Neuronal stem cell (in vitro differentiated cells): ENCODE measurements at regions not wholly inside any gene's neighbourhood (a gene's known extent, or its start where the extent isn't known, plus 50 kb on each side); places are given as distances from the start of the nearest gene placed in this dataset.
"Not testable (repeated sequence)": the region's sequence is repeated elsewhere in the genome, so short reads cannot be mapped to it uniquely, and the experiment has no call there.

Source experiments
- DNase-seq: peaks from one replicate; pipeline ENCODE4 v3.0.0-alpha.2; 2013; ENCODE audit warnings: low spot score
- H2AFZ ChIP-seq: one replicate; pipeline ENCODE4 v1.6.1; 2013; ENCODE audit warnings: mild to moderate bottlenecking, low read length, inconsistent platforms
- H2AK5ac ChIP-seq: 2 replicates; pipeline ENCODE4 v1.6.1; 2013; ENCODE audit warnings: low read depth, mild to moderate bottlenecking, inconsistent platforms, low read length, moderate library complexity, mixed read lengths
- H2BK120ac ChIP-seq: 2 replicates; pipeline ENCODE4 v1.6.1; 2013; ENCODE audit warnings: low read depth, mild to moderate bottlenecking, inconsistent platforms, low read length, moderate library complexity, mixed read lengths
- H2BK12ac ChIP-seq: one replicate; pipeline ENCODE4 v1.6.1; 2013; ENCODE audit warnings: low read length, inconsistent platforms
- H2BK15ac ChIP-seq: 2 replicates; pipeline ENCODE4 v1.6.1; 2013; ENCODE audit warnings: mild to moderate bottlenecking, low read length, inconsistent platforms, mixed read lengths
- H2BK5ac ChIP-seq: one replicate; pipeline ENCODE4 v1.6.1; 2013; ENCODE audit warnings: inconsistent platforms, mild to moderate bottlenecking, low read length, moderate library complexity
- H3K14ac ChIP-seq: one replicate; pipeline ENCODE4 v1.6.1; 2013; ENCODE audit warnings: low read length, inconsistent platforms
- H3K18ac ChIP-seq: 2 replicates; pipeline ENCODE4 v1.6.1; 2013; ENCODE audit warnings: low read length, inconsistent platforms
- H3K23ac ChIP-seq: 2 replicates; pipeline ENCODE4 v1.6.1; 2013; ENCODE audit warnings: low read depth, mild to moderate bottlenecking, mixed read lengths, low read length, inconsistent platforms; ENCODE audit not compliant: poor library complexity
- H3K27ac ChIP-seq: replicated peaks from 3 replicates; pipeline ENCODE4 v1.5.1; 2013; ENCODE audit warnings: low read length, inconsistent platforms
- H3K27me3 ChIP-seq, 3 experiments: 2 replicates each; pipeline ENCODE4 v1.6.1; 2013; ENCODE audit warnings: low read length in 3 of 3, mild to moderate bottlenecking in 2 of 3, inconsistent platforms in 1 of 3, low read depth in 1 of 3, mixed read lengths in 1 of 3, moderate library complexity in 1 of 3; ENCODE audit not compliant: control insufficient read depth in 3 of 3, insufficient read depth in 3 of 3
- H3K36me3 ChIP-seq, 2 donors: replicated peaks in 1 of 2; 2 replicates each; pipeline ENCODE4 v1.6.1; 2013; ENCODE audit warnings: low read length in 2 of 2; ENCODE audit not compliant: control insufficient read depth in 2 of 2, insufficient read depth in 2 of 2
- H3K4ac ChIP-seq: 2 replicates; pipeline ENCODE4 v1.6.1; 2013; ENCODE audit warnings: inconsistent platforms, mild to moderate bottlenecking, low read length, moderate library complexity
- H3K4me1 ChIP-seq, 2 donors: 1 replicate in 1 of 2; 2 replicates in 1 of 2; pipeline ENCODE4 v1.6.1; 2013; ENCODE audit warnings: low read length in 2 of 2, low read depth in 1 of 2; ENCODE audit not compliant: control insufficient read depth in 2 of 2, insufficient read depth in 1 of 2
- H3K4me2 ChIP-seq: one replicate; pipeline ENCODE4 v1.6.1; 2013; ENCODE audit warnings: mild to moderate bottlenecking, low read length, inconsistent platforms; ENCODE audit not compliant: insufficient read depth, poor library complexity, severe bottlenecking
- H3K4me3 ChIP-seq, 2 donors: 2 replicates each; pipeline ENCODE4 v1.5.1; 2013; ENCODE audit warnings: low read length in 2 of 2, mild to moderate bottlenecking in 2 of 2, inconsistent platforms in 1 of 2, moderate library complexity in 1 of 2
- H3K79me1 ChIP-seq: one replicate; pipeline ENCODE4 v1.6.1; 2013; ENCODE audit warnings: low read depth, mild to moderate bottlenecking, inconsistent platforms, low read length, moderate library complexity
- H3K9ac ChIP-seq: one replicate; pipeline ENCODE4 v1.6.1; 2013; ENCODE audit warnings: mild to moderate bottlenecking, low read depth, low read length, inconsistent platforms; ENCODE audit not compliant: poor library complexity
- H3K9me3 ChIP-seq, 2 donors: replicated peaks in 1 of 2; 2 replicates each; pipeline versions ENCODE3 to v1.6.1; 2013; ENCODE audit warnings: low read length in 2 of 2, mild to moderate bottlenecking in 2 of 2, inconsistent platforms in 1 of 2, low read depth in 1 of 2, mixed read lengths in 1 of 2, moderate library complexity in 1 of 2; ENCODE audit not compliant: control insufficient read depth in 2 of 2, insufficient read depth in 1 of 2
- H4K8ac ChIP-seq: one replicate; pipeline ENCODE4 v1.6.1; 2013; ENCODE audit warnings: low read depth, mild to moderate bottlenecking, inconsistent platforms, low read length, moderate library complexity
- H4K91ac ChIP-seq: one replicate; pipeline ENCODE4 v1.6.1; 2013; ENCODE audit warnings: low read length, low read depth, mild to moderate bottlenecking, inconsistent platforms; ENCODE audit not compliant: poor library complexity
- WGBS, 2 donors: extraction: QIAGEN DNeasy Blood & Tissue Kit; methylation state at CpG; one replicate each; pipeline ENCODE4 v1.1.7; 2013; ENCODE audit warnings: missing lambda C conversion rate in 2 of 2, mixed read lengths in 1 of 2; ENCODE audit not compliant: insufficient read length in 2 of 2, insufficient replicate concordance in 1 of 2; ENCODE audit errors: extremely low coverage in 2 of 2; 5-methylcytosine and 5-hydroxymethylcytosine counted together

GRCh38 chr12:38120438-38120837 lies 196.1 kb upstream of the ALG10B start:
- Histone ChIP-seq H3K4ac (no peak overlapping the region), H4K8ac (no peak overlapping the region), H2BK5ac (no peak overlapping the region), H3K4me2 (no peak overlapping the region), H3K14ac (no peak overlapping the region), H3K27me3 (no peaks in the 10 kb centered on the region), H4K91ac (no peak overlapping the region), H3K27ac (no peak overlapping the region), H3K36me3 (no peaks in the 10 kb centered on the region), H2BK120ac (no peak overlapping the region), H2BK12ac (no peak overlapping the region), H3K9ac (no peak overlapping the region), H3K18ac (no peak overlapping the region), H2AK5ac (no peak overlapping the region), H3K4me1 (no peaks in the 10 kb centered on the region), H2BK15ac (no peak overlapping the region), H3K9me3 (peaks cover 0 to 20% of the 10 kb centered on the region in 2 donors), H2AFZ (no peak overlapping the region), H3K4me3 (no peak overlapping the region), H3K23ac (no peak overlapping the region), H3K79me1 (no peaks in the 10 kb centered on the region)
- WGBS, 2 donors: no CpG with 5 or more reads among the region's 5 CpGs
- DNase-seq: no peak

DNA sequence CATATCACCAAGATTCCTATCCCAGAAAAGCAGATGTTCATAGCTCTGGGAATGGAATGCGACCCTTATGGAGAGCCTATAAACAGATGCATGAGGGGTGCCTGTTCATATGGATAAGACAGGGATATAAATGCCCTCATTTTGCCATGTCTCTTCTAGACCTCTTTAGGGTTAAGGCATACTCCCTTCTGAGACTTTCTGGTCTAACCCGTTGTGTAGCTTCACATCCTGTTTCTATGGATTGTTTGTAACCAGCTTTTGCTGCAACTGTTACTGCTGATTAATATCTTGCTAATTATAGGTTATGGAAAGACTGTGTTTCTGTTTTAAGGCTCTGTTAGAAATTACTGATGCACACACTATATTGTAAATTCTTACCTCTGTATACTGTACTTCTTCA lies 193.5 kb upstream of the ALG10B start:
- not testable (repeated sequence) for H3K23ac ChIP-seq, H2BK120ac ChIP-seq, H3K9ac ChIP-seq, H3K27ac ChIP-seq, H3K79me1 ChIP-seq, H3K4me2 ChIP-seq, H3K27me3 ChIP-seq, H2BK12ac ChIP-seq, H3K4ac ChIP-seq, H4K91ac ChIP-seq, H3K4me1 ChIP-seq, H3K36me3 ChIP-seq, H2AFZ ChIP-seq, H2BK15ac ChIP-seq, H2BK5ac ChIP-seq, H3K14ac ChIP-seq, DNase-seq, H2AK5ac ChIP-seq, H3K4me3 ChIP-seq, H3K18ac ChIP-seq, H4K8ac ChIP-seq
- H3K9me3 ChIP-seq: peaks cover 0 to 15% of the 10 kb centered on the region in 2 donors
- WGBS, 2 donors: no CpG with 5 or more reads among the region's 2 CpGs

GRCh38 chr12:38123566-38124246 lies 192.9 kb upstream of the ALG10B start:
- Histone ChIP-seq H3K27me3 (no peaks in the 10 kb centered on the region), H2AFZ (no peak overlapping the region), H3K18ac (no peak overlapping the region), H2BK12ac (no peak overlapping the region), H3K4me2 (no peak overlapping the region), H3K36me3 (no peaks in the 10 kb centered on the region), H3K4me1 (no peaks in the 10 kb centered on the region), H2AK5ac (no peak overlapping the region), H3K4me3 (no peak overlapping the region), H2BK5ac (no peak overlapping the region), H3K23ac (no peak overlapping the region), H2BK15ac (no peak overlapping the region), H3K79me1 (no peaks in the 10 kb centered on the region), H3K14ac (no peak overlapping the region), H4K8ac (no peak overlapping the region), H3K9me3 (peaks cover 0 to 12% of the 10 kb centered on the region in 2 donors), H3K4ac (no peak overlapping the region), H3K27ac (no peak overlapping the region), H3K9ac (no peak overlapping the region), H2BK120ac (no peak overlapping the region), H4K91ac (no peak overlapping the region)
- DNase-seq: no peak
- WGBS, 2 donors: no CpG with 5 or more reads among the region's 8 CpGs

- peaks cover 0 to 10% of the 10 kb centered on the region in 2 donors for H3K9me3 ChIP-seq
- H2BK120ac ChIP-seq: no peak overlapping the region
- no peaks in the 10 kb centered on the region for H3K79me1 ChIP-seq
- no peak overlapping the region for H3K18ac ChIP-seq
- H2AK5ac ChIP-seq: no peak overlapping the region
- WGBS, 2 donors: no CpG with 5 or more reads among the region's 3 CpGs
- H2AFZ ChIP-seq: no peak overlapping the region
- H4K8ac ChIP-seq: no peak overlapping the region
- no peak overlapping the region for H2BK12ac ChIP-seq
- no peaks in the 10 kb centered on the region for H3K36me3 ChIP-seq
- no peak overlapping the region for H3K14ac ChIP-seq
- no peak overlapping the region for H3K9ac ChIP-seq
- no peak overlapping the region for H3K4ac ChIP-seq
- no peak overlapping the region for H2BK5ac ChIP-seq
- H2BK15ac ChIP-seq: no peak overlapping the region
- no peak overlapping the region for H3K4me3 ChIP-seq
- no peaks in the 10 kb centered on the region for H3K4me1 ChIP-seq
- H4K91ac ChIP-seq: no peak overlapping the region
- H3K27me3 ChIP-seq: no peaks in the 10 kb centered on the region
- H3K23ac ChIP-seq: no peak overlapping the region
- DNase-seq: no peak
- no peak overlapping the region for H3K4me2 ChIP-seq
- H3K27ac ChIP-seq: no peak overlapping the region
These were observed 192.1 kb upstream of the ALG10B start for GRCh38 chr12:38124247-38125012.
